Bronchial epithelial cell (primary cell): ENCODE measurements at regions not wholly inside any gene's neighbourhood (a gene's known extent, or its start where the extent isn't known, plus 50 kb on each side); places are given as distances from the start of the nearest gene placed in this dataset.

Source experiments
- DNase-seq: peaks from one replicate; pipeline ENCODE4 v3.0.0-alpha.2; 2010; ENCODE audit warnings: low read depth
- FAIRE-seq: peaks from 2 replicates; lab custom pipeline; 2011; peaks lifted over from hg19 to GRCh38; lab: Jason Lieb, UNC
- H3K27me3 ChIP-seq: 2 replicates; pipeline ENCODE4 v1.5.1; 2011; ENCODE audit warnings: low read length; ENCODE audit not compliant: control insufficient read depth, insufficient read depth
- H3K36me3 ChIP-seq: 2 replicates; pipeline ENCODE4 v1.5.1; 2011; ENCODE audit warnings: low read length; ENCODE audit not compliant: control insufficient read depth, insufficient read depth
- H3K4me3 ChIP-seq: 2 replicates; pipeline ENCODE4 v1.5.1; 2011; ENCODE audit warnings: mild to moderate bottlenecking, low read depth, low read length, control low read depth
- TF ChIP-seq, protein P1 (sequence below): IDR thresholded peaks from 2 replicates; pipeline ENCODE4 v1.5.1; 2011; ENCODE audit warnings: mild to moderate bottlenecking, moderate library complexity, low read length, control low read depth, inconsistent platforms; ENCODE audit not compliant: insufficient read depth, severe bottlenecking

DNA sequence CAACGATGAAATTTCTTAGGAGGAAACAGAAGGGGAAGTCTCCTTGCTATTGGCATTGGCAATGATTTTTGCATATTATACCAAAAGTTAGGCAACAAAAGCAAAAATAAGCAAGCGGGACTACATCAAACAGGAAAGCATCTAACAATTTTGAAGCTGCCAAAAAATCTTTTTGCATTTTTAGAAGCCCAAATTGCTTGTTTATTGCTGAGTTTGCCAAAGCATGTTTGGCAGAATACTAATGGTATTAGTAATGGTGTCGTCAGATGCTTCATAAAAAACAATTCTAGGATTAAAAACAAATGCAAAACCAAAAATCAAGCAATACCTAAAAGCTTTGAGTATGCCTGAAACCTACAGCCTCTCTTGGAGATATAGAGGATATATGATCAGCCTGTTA, 80.0 kb downstream of the GALR1 start:
- Histone ChIP-seq H3K4me3 (no peak overlapping the region), H3K27me3 (no peaks in the 10 kb centered on the region), H3K36me3 (no peaks in the 10 kb centered on the region)
- TF ChIP-seq, protein P1, sequence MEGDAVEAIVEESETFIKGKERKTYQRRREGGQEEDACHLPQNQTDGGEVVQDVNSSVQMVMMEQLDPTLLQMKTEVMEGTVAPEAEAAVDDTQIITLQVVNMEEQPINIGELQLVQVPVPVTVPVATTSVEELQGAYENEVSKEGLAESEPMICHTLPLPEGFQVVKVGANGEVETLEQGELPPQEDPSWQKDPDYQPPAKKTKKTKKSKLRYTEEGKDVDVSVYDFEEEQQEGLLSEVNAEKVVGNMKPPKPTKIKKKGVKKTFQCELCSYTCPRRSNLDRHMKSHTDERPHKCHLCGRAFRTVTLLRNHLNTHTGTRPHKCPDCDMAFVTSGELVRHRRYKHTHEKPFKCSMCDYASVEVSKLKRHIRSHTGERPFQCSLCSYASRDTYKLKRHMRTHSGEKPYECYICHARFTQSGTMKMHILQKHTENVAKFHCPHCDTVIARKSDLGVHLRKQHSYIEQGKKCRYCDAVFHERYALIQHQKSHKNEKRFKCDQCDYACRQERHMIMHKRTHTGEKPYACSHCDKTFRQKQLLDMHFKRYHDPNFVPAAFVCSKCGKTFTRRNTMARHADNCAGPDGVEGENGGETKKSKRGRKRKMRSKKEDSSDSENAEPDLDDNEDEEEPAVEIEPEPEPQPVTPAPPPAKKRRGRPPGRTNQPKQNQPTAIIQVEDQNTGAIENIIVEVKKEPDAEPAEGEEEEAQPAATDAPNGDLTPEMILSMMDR, result no peak
- FAIRE-seq (no peak), DNase-seq (no peak)

DNA sequence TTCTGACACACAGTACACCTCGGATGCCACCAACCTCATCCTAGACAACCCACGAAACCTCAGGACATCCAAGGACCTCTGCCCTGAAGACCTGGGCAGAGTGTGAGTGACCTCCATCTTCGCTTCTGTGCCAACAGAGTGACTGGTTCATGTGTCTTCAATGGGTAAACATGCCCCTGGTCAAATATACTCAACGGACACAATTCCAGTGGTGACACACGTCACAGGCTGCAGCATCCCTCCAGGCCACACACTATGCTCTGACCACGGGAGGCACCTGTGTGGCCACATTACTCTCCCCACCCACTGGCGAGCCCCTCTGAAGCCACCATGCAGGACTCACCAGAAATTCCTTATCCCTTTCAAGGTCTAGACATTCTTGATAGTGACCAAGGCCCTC, 85.2 kb downstream of the GALR1 start:
- H3K4me3 ChIP-seq, result no peak overlapping the region
- FAIRE-seq (peak; percentile 79), DNase-seq (no peak)
- H3K27me3 ChIP-seq, result no peaks in the 10 kb centered on the region
- no peaks in the 10 kb centered on the region for H3K36me3 ChIP-seq
- TF ChIP-seq, protein P1, result no peak

DNA sequence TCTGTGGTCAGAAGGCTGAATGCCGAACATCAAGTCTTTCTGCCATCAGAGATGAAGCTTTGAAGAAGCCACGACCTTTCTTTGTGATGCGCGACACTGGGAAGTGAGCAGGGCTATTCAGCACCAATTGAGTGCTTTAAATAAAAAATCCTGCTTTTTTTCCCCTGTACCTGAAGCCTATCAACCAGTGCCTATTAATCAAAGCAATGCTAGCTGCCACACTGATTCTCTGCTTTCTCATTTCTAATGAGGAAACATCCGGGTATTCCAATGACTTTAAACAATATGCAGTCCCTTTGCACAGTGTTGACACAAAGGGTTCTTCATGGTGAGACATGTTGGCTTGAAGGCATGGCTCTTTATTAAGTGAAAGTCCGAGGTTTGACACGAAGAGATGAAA, 88.0 kb downstream of the GALR1 start:
- no peaks in the 10 kb centered on the region for H3K36me3 ChIP-seq
- no peak overlapping the region for H3K4me3 ChIP-seq
- no peak for DNase-seq
- TF ChIP-seq, protein P1, result no peak
- no peaks in the 10 kb centered on the region for H3K27me3 ChIP-seq
- no peak for FAIRE-seq

DNA sequence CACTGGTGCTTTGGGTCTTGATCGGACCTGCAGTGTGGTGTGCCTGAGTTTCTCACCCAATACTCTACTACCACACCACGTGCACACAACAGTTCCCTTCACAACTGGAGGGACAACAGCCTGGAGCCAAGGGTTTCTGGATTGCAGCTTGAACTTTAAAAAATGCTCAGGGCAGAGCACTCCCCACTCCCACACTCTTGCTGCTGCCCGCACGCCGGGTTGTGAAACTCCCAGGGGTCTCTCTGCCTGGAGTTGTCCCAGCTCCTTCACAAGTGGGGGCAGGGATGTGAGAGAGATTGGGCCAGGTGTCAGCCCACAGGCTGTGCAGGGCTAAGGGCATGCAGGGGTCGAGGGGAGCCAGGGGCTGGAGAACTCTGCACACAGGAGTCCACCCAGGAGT, 89.4 kb downstream of the GALR1 start:
- H3K27me3 ChIP-seq, result no peaks in the 10 kb centered on the region
- no peaks in the 10 kb centered on the region for H3K36me3 ChIP-seq
- DNase-seq, result no peak
- no peak for FAIRE-seq
- no peak overlapping the region for H3K4me3 ChIP-seq
- TF ChIP-seq, protein P1, result no peak

DNA sequence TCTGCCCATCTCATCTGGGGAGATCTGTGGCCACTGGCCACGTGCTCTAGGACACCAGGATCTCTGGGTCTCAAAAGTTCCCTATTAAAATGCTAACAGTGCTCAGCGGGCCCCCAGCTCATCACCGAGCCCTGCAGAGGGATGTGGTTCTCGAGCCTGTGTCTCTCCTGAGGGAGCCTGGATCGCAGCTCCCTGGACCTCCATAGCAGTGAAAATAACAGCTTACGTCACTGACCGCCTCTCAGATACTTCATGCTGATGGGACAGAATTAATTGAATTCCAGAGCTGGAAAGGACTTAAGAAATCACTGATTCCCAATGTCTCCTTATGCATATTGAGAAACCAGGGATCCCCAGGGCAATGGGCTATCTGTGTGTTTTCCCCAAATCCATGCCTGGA, 90.0 kb downstream of the GALR1 start:
- H3K4me3 ChIP-seq, result no peak overlapping the region
- no peaks in the 10 kb centered on the region for H3K36me3 ChIP-seq
- TF ChIP-seq, protein P1, result no peak
- DNase-seq (no peak), FAIRE-seq (no peak)
- no peaks in the 10 kb centered on the region for H3K27me3 ChIP-seq

DNA sequence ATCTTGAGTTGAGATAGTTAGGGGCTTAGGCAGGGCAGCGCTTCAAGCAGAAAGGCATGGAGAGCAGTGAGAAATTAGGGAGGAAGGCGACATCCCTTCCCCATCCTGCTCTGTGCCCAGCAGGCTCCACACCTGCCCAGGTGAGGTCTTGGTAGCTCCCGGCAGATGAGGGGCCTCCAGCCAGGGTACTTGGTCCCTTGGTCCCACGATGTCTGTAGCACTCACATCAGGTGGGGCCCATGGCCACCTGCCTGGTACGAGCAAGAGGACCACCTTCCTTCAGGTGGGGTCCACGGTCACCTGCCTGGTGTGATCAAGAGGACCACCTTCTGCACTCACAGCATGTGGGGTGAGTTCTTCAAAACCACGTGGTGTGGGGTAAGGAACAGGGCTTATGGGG, 91.2 kb downstream of the GALR1 start:
- Histone ChIP-seq H3K27me3 (no peaks in the 10 kb centered on the region), H3K36me3 (no peaks in the 10 kb centered on the region), H3K4me3 (no peak overlapping the region)
- TF ChIP-seq, protein P1, result no peak
- no peak for DNase-seq
- no peak for FAIRE-seq
